GM18909 (cell line): ENCODE measurements at regions not wholly inside any gene's neighbourhood (a gene's known extent, or its start where the extent isn't known, plus 50 kb on each side); places are given as distances from the start of the nearest gene placed in this dataset.

Experiments used
- ATAC-seq: cut with Tn5 transposase; IDR thresholded peaks from one replicate; pipeline ENCODE4 v1.9.1; 2021; ENCODE audit warnings: mild to moderate bottlenecking; ENCODE audit not compliant: unreplicated experiment, poor library complexity

DNA sequence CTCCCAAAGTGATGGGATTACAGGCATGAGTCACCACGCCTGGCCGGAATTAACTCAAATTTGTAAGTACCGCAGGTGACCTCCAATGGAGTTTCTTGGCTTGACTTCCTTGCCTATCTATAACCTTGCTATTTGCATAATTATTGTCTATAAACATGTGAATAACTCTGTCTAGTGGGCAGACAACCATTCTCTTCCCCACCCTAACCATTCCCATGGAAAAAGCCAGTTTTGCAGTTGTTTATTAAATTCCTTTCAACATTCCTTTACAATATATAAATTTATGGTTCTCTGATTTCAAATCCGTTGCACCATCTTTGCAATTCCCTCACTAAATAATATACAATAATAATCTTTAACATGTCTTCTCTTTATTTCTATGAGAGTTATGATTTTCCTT, 61.0 kb upstream of the ZDHHC17 start:
- ATAC-seq: no peak

DNA sequence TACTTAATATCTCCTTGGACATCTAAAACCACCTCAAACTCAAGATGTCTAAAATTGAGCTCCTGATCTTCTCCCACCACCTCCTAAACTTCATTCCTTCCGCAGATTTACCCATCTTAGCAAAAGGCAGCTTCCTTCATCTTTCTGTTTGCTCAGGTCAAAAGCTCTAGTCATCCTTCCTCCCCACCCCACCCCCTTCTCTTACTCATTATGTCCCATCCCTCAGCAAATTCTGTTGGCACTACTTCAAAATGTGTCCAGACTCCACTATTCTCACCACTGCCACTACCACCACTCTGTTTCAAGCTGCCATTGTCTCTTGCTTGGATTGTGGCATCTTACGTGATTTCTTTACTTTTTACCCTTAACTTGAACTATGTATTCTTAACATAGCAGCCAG, 59.2 kb upstream of the ZDHHC17 start:
- ATAC-seq: no peak

DNA sequence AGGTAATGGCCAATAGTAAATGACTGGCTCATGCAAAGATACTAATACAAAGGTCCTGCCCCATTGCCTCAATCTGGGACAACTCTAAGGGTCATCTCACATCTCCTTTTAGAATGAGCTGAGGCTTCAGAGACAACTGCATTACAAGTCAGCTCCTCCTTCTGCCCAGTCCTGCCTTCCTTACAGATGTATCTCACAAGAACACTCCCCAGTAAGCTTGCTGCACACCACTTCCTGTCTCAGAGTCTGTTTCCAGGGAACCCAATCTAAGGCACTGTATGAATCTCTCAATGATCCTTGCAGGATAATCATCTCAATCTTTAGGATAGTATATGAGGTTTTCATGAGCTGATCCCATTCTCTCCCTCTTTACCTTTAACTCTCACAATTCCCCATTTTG, 57.8 kb upstream of the ZDHHC17 start:
- no peak for ATAC-seq

DNA sequence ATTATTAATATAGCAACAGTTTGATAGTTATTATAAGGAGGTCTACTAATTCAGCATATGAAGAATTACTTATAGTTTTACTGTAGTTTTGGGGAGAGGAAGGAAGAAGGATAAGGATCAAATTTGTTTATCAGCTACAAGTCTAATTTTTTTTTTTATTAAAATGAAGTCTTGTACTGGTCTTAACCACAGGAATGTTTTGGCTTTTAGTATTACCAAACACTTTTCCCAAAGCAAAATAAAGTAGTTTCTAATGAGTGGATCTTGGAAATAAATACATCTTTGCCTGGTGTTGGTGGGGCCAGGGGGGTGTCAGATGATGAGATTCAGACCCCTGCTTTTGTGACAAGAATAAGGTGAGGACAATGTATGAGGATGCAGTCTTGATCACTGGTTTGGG, 57.2 kb upstream of the ZDHHC17 start:
- no peak for ATAC-seq

DNA sequence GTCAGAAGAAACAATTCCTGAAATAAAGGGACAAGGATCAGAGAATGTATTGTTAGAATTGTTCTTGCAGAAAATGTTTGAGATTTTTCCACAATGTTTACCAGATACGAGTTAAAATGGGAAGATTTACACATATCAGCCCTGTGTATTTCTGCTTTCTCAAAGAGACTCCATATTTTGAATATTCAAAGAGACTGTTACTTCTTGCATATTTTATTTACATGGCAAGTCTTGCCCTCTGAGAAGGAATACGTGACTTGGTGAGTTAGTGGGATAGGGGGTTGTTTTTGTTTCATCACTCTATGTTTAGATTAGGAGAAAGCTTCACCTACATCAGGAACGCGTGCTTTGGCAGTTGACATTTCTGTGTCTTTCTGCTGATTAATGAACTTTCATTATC, 56.1 kb upstream of the ZDHHC17 start:
- no peak for ATAC-seq

DNA sequence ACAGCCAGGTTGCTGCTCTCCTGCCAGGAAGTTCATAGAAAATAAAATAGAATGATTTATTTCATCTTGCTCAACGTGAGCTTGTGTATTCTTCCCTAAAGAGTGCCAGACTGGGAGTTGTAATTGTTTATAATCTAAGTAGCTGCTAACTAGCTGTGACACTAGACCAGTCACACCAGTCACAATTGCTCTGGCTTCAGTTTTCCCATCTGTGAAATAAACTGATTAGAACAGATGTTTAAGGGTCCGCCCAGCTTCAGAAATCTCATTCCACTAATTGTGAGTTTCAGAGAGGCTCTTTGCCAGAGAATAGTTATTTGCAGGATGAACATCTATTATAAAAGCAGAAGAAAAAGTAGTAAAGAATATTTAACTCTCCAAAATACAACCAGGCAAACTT, 55.6 kb upstream of the ZDHHC17 start:
- no peak for ATAC-seq

DNA sequence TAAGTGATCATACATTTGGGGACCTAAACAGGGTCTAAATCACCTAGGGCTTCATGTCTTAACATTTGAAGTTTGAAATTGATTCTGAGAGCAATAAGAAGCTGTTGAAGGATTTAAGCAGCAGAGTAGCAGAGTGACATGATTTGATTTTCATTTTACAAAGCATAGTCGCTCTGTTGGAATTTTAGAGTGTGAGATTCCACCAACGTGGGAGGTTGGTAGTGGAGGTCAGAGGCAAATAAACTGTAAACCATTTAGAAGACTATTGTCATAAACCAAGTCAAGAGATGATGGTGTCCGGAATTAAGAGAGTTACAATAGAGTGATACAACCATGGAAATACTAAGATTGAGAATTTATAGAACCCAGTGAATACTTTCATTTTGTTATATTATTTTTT, 52.7 kb upstream of the ZDHHC17 start:
- ATAC-seq: no peak

DNA sequence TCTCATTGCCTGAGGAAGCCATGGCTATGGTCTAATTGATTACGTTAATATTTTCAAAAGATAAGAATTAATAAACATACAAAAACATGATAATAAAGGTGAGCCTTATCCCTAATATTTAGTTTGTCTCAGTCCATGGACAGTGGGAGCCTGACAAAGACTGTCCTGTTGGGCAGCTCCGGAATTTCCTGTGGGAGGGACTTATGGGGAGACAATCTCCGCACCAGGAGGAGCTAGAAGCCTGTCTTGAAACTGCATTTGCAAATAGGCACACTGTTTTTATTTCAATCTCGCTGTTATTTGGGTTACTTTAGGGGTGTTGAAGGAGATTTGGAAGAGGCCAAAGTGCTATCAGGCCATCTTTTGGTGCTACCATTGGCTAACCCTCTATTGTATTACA, 50.8 kb upstream of the ZDHHC17 start:
- no peak for ATAC-seq

DNA sequence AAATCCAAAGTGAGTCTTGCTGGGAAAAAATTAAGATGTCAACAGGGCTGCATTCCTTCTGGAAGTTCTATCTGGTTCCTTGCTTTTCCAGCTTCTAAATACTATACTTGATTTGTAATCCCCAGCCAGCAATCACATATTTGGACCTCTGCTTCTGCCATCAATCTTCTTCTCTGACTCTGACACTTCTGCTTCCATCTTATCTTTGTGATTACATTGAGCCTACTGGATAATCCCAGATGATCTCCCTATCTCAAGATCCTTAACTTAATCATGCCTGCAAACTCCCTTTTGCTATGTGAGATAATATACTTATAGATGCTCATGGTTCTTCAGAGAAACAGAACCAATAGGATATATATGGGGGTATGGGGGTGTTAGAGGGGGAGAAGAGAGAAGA, 49.9 kb upstream of the ZDHHC17 start:
- no peak for ATAC-seq
